ENCODE measurements at regions not wholly inside any gene's neighbourhood (a gene's known extent, or its start where the extent isn't known, plus 50 kb on each side); places are given as distances from the start of the nearest gene placed in this dataset.

DNA sequence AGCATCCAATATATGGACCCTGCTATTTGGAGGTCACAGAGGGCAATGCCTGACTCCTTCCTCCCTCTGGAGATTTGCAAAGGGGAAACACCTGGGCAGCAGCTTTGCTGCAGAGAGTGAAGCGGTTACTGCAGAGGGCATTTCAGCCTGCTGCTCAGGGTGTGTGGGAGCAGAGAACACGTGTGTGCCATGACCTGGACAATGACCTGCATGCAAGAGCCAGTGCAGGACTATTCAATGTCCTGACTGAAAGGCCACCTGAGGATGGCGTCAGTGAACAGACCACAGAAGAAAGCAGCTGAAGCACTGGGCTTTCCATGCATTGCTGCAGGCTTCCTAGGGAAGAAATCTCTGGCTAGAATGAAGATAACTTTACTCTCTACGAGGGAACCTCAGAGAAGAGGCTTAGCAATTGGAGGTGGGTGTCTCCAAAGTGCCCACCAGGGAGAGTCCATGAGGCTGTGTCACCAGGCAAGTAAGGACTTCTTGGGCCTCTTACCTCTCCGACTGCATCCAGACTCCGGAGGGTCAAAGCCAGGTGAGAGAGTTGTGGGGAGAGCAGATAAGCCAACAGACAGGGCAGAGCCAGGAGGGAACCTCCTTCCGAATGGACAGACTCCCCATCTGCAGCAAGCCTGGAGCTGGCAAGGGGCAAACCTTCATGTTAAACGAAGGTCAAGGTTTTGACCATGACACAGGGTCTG is 52.9 kb upstream of the PMEPA1 start:
- TF ChIP-seq CTCF (IDR thresholded peaks at IDR 0.05; ENCODE audit: control extremely low read depth, extremely low read depth, low read depth, missing control alignments): no peak
- ChIA-PET POLR2A (no interaction called here), CTCF (interaction anchor here (1.1 to 1.2 kb wide), 2 partner anchors 10 to 429 kb away, joined by 3 to 4 read pairs; no protein-coding TSS in a partner anchor)
- no peak for DNase-seq (ENCODE audit: extremely low spot score)

GRCh38 chr20:57761413-57761734 is 51.6 kb upstream of the PMEPA1 start:
- CTCF ChIA-PET: interaction anchor here (1.0 to 1.2 kb wide), 2 partner anchors 10 to 13 kb away, joined by 3 to 6 read pairs; no protein-coding TSS in a partner anchor

DNA sequence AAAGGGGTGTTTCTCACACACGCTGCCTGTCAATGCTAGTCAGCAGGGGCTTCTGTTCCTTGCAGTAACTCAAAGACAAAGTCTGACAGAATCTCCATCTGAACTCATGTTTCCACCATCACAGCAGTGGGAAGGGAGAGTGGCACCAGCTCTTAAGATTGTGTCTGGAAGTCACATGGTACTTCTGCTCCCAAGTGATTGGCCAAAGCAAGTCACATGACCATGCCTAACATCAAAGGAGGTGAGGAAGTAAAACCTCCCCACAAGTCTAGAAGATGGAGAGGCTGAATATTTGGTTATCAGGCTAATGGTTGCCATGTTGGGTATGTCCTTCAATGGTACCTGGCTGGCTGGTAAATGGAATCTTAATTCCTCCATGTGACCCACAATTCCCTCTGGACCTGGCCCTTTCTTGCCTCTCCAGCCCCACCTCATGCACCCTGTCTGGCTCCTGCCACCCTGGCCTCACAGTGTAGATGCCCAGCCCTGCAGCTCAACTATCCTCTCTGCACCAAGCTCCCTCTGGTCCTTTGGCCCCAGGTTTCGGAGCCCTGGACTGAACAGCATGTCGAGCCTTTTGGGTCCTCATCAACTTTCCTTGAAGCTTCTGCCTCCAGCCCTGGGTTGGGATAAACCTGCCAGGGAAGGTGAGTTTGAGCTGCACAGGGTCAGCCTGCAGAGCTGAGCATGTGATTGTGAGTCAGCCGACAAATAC is 51.0 kb upstream of the PMEPA1 start:
- ChIA-PET POLR2A (no interaction called here), CTCF (interaction anchor here (1.0 to 1.2 kb wide), 2 partner anchors 10 to 12 kb away, joined by 3 to 6 read pairs; no protein-coding TSS in a partner anchor)
- no peak for TF ChIP-seq CTCF (IDR thresholded peaks at IDR 0.05; ENCODE audit: control extremely low read depth, extremely low read depth, low read depth, missing control alignments)
- DNase-seq (ENCODE audit: extremely low spot score): no peak

More at GRCh38 chr20:57761413-57761734, 51.6 kb upstream of the PMEPA1 start:
- TF ChIP-seq CTCF (IDR thresholded peaks at IDR 0.05; ENCODE audit: control extremely low read depth, extremely low read depth, low read depth, missing control alignments): no peak
- DNase-seq (ENCODE audit: extremely low spot score): no peak
- POLR2A ChIA-PET: no interaction called here

GRCh38 chr20:57759724-57760123 is 49.9 kb upstream of the PMEPA1 start:
- no peak for DNase-seq (ENCODE audit: extremely low spot score)
- no peak for TF ChIP-seq CTCF (IDR thresholded peaks at IDR 0.05; ENCODE audit: control extremely low read depth, extremely low read depth, low read depth, missing control alignments)
- ChIA-PET POLR2A (no interaction called here), CTCF (no interaction called here)

Data from GM10248 (cell line).